Endodermal cell (in vitro differentiated cells): ENCODE measurements at regions not wholly inside any gene's neighbourhood (a gene's known extent, or its start where the extent isn't known, plus 50 kb on each side); places are given as distances from the start of the nearest gene placed in this dataset.

Source experiments
- DNase-seq: peaks from one replicate; pipeline ENCODE4 v3.0.0-alpha.2; 2017
- H3K27ac ChIP-seq: 2 replicates; pipeline ENCODE4 v1.5.1; 2013; ENCODE audit warnings: mild to moderate bottlenecking, low read depth, low read length, moderate library complexity
- H3K27me3 ChIP-seq: 2 replicates; pipeline ENCODE4 v1.6.1; 2013; ENCODE audit warnings: mild to moderate bottlenecking, low read length, moderate library complexity; ENCODE audit not compliant: insufficient read depth, control insufficient read depth, poor library complexity, severe bottlenecking
- H3K36me3 ChIP-seq: 2 replicates; pipeline ENCODE4 v1.7.0; 2013; ENCODE audit warnings: mild to moderate bottlenecking, low read length, moderate library complexity; ENCODE audit not compliant: control insufficient read depth, insufficient read depth
- H3K4me1 ChIP-seq: one replicate; pipeline ENCODE4 v1.7.0; 2013; ENCODE audit warnings: low read length; ENCODE audit not compliant: control insufficient read depth, insufficient read depth
- H3K4me3 ChIP-seq: 2 replicates; pipeline ENCODE4 v1.5.1; 2013; ENCODE audit warnings: mild to moderate bottlenecking, low read length, moderate library complexity
- H3K9ac ChIP-seq: 2 replicates; pipeline ENCODE4 v1.6.1; 2013; ENCODE audit warnings: mild to moderate bottlenecking, low read length, moderate library complexity; ENCODE audit not compliant: poor library complexity, severe bottlenecking; ENCODE audit errors: extremely low read depth
- H3K9me3 ChIP-seq: 2 replicates; pipeline ENCODE4 v1.6.1; 2013; ENCODE audit warnings: mild to moderate bottlenecking, low read length, moderate library complexity; ENCODE audit not compliant: control insufficient read depth
- H3K27ac Mint-ChIP-seq: 2 replicates; pipeline ENCODE4 v1.8.0; 2020; ENCODE audit warnings: mixed read lengths
- H3K27me3 Mint-ChIP-seq: 2 replicates; pipeline ENCODE4 v1.8.0; 2021; ENCODE audit warnings: mild to moderate bottlenecking, mixed read lengths; ENCODE audit not compliant: insufficient read depth
- H3K36me3 Mint-ChIP-seq: 2 replicates; pipeline ENCODE4 v1.8.0; 2020; ENCODE audit warnings: low read depth, mixed read lengths
- H3K4me1 Mint-ChIP-seq: 2 replicates; pipeline ENCODE4 v1.8.0; 2020; ENCODE audit warnings: mixed read lengths
- H3K4me3 Mint-ChIP-seq: 2 replicates; pipeline ENCODE4 v1.8.0; 2020; ENCODE audit warnings: mild to moderate bottlenecking, moderate library complexity, mixed read lengths
- H3K9me3 Mint-ChIP-seq: 2 replicates; pipeline ENCODE4 v1.8.0; 2020; ENCODE audit warnings: mild to moderate bottlenecking, mixed read lengths
- CTCF ChIP-seq: fragments of 200-600 bp; sonication (generic); conservative IDR thresholded peaks from 2 replicates; pipeline ENCODE4 v1.5.0; 2021; ENCODE audit warnings: antibody characterized with exemption, mild to moderate bottlenecking
- WGBS, 2 experiments: methylation state at CpG; one replicate each; pipeline versions ENCODE4 v1.1.5 to v1.1.7; 2013; ENCODE audit warnings: missing lambda C conversion rate in 2 of 2, mixed read lengths in 1 of 2; ENCODE audit not compliant: insufficient coverage in 1 of 2, insufficient read length in 1 of 2; 5-methylcytosine and 5-hydroxymethylcytosine counted together

DNA sequence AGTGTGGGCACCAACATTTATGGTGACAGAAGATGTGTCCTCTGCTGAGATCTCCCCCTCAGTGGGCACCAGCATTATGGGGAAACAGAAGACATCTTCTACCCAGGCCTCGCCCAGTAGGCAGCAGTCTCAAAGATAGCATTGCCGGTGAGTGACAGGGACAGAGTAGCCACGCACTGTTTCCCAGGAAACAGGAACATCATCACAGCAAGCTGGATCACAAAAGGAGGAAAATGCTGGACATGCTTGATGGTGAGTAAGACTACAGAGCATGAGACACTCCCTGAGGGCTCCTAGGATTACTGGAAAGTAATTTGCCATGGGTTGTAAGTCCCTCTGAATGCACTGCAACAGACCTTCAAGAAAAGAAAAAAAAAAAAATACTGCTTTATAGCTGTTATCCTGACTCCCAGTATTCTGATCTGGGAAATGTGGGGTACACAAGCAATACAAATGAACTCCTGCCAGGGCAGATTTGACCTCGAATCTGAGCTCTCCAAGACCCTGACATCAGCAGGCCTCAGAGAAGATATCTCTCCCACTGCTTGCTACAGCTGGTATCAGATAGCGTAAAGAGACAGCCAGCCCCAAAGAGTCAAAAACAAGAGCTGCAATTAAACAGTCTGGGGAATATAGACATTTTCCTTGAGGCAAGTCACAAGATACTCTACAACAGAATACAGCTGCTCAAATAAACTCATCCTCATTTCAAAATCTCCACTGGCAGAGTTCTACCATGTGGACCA is 180.4 kb downstream of the RBM26 start:
- Histone ChIP-seq H3K27me3 (no peaks in the 10 kb centered on the region), H3K36me3 (no peaks in the 10 kb centered on the region), H3K9ac (no peak overlapping the region), H3K9me3 (no peaks in the 10 kb centered on the region), H3K4me3 (no peak overlapping the region), H3K4me1 (peaks cover 6% of the 10 kb centered on the region), H3K27ac (no peak overlapping the region)
- Mint-ChIP-seq H3K36me3 (no peaks in the 10 kb centered on the region), H3K4me3 (no peak overlapping the region), H3K27ac (no peak overlapping the region), H3K27me3 (no peaks in the 10 kb centered on the region), H3K4me1 (peaks cover 21% of the 10 kb centered on the region), H3K9me3 (no peaks in the 10 kb centered on the region)
- DNase-seq: no peak
- WGBS, 2 experiments: 75 to 93% methylated on average over 1 to 5 of the region's 5 CpGs
- no peak for TF ChIP-seq CTCF

- Histone ChIP-seq H3K27me3 (no peaks in the 10 kb centered on the region), H3K9ac (no peak overlapping the region), H3K4me3 (no peak overlapping the region), H3K4me1 (peaks cover 2% of the 10 kb centered on the region), H3K27ac (no peak overlapping the region), H3K36me3 (no peaks in the 10 kb centered on the region), H3K9me3 (no peaks in the 10 kb centered on the region)
- TF ChIP-seq CTCF: no peak
- peaks cover 12% of the 10 kb centered on the region for H3K4me1 Mint-ChIP-seq
- DNase-seq: no peak
- H3K36me3 Mint-ChIP-seq: no peaks in the 10 kb centered on the region
- WGBS, 2 experiments: 93 to 97% methylated on average over 3 to 4 of the region's 4 CpGs
- H3K27me3 Mint-ChIP-seq: no peaks in the 10 kb centered on the region
- H3K4me3 Mint-ChIP-seq: no peak overlapping the region
- H3K9me3 Mint-ChIP-seq: no peaks in the 10 kb centered on the region
- no peak overlapping the region for H3K27ac Mint-ChIP-seq
Measured at GRCh38 chr13:79222427-79223205, 183.4 kb downstream of the RBM26 start.

- DNase-seq: no peak
- peaks cover 8% of the 10 kb centered on the region for H3K4me1 Mint-ChIP-seq
- Histone ChIP-seq H3K9ac (no peak overlapping the region), H3K9me3 (no peaks in the 10 kb centered on the region), H3K4me1 (no peaks in the 10 kb centered on the region), H3K4me3 (no peak overlapping the region), H3K27ac (no peak overlapping the region), H3K27me3 (no peaks in the 10 kb centered on the region), H3K36me3 (no peaks in the 10 kb centered on the region)
- no peaks in the 10 kb centered on the region for H3K27me3 Mint-ChIP-seq
- no peak overlapping the region for H3K27ac Mint-ChIP-seq
- 87 to 88% methylated on average over 9 to 10 of the region's 10 CpGs for WGBS, 2 experiments
- H3K36me3 Mint-ChIP-seq: no peaks in the 10 kb centered on the region
- no peak overlapping the region for H3K4me3 Mint-ChIP-seq
- TF ChIP-seq CTCF: no peak
- no peaks in the 10 kb centered on the region for H3K9me3 Mint-ChIP-seq
Measured at GRCh38 chr13:79212064-79212619, 193.9 kb downstream of the RBM26 start.
